Hindlimb muscle (tissue), 1 donor: ENCODE measurements at regions not wholly inside any gene's neighbourhood (a gene's known extent, or its start where the extent isn't known, plus 50 kb on each side); places are given as distances from the start of the nearest gene placed in this dataset.
"Not testable (repeated sequence)": the region's sequence is repeated elsewhere in the genome, so short reads cannot be mapped to it uniquely, and the experiment has no call there.

ENCODE experiments used
- DNase-seq: peaks from one replicate; pipeline ENCODE4 v3.0.0-alpha.2; 2013

DNA sequence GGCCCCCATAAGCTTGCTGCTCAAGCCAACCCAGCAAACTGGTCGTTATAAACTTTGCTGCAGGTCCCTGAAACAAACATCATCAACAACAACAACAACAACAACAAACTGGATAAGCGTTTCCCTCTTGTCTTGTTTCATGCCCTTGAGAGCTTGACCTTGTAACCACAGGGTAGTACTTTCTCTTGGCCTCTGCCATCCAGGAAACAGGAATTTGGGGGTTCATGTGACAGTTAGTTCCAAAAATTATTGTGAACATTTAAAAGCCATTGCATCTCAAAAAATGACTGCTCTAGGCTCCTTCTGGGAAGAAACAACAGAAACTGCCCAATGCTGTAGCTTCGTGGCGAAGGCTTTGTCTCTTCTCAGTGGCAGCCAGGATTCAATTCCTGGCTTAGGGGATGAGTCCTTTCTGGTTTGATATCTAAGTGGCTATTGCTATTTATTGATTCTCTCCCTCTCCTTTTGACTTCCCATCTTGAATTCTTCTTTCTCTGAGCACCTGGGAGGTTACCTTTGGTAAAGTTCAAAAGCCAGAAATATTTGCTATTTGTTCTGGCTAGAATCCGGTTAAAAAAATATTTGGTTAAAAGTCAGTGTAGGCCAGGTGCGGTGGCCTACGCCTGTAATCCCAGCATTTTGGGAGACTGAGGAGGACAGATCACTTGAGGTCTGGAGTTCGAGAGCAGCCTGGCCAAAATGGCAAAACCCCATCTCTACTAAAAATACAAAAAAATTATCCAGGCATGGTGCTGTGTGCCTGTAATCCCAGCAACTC, 52.0 kb upstream of the CPM start:
- DNase-seq = no peak

DNA sequence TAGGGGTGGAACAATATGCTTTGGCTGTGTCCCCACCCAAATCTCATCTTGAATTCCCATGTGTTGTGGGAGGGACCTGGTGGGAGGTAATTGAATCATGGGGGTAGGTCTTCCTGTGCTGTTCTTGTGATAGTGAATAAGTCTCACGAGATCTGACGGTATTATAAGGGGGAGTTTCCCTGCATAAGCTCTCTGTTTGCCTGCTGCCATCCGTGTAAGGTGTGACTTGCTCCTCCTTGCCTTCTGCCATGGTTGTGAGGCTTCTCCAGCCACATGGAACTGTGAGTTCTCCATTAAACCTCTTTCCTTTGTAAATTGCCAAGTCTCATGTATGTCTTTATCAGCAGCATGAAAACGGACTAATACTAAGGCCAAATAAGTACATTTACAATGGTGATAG, 64.6 kb upstream of the CPM start:
- not testable (repeated sequence) for DNase-seq

DNA sequence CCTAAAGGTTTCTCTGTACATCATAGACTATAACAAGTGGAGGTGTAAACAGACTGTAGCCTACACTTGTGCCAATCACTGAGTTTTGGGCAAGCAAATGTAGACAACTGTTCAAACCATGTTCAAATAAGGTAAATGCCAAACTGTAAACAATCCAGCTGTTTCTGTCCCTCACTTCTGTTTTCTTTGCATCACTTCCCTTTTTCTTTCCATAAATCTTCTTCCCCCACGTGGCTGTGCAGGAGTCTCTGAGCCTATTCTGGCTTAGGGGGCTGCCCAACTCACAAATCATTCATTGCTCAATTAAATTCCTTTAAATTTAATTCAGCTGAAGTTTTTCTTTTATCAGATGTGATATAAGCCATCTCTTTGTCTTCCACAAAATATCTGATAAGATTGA, 65.1 kb upstream of the CPM start:
- no peak for DNase-seq

DNA sequence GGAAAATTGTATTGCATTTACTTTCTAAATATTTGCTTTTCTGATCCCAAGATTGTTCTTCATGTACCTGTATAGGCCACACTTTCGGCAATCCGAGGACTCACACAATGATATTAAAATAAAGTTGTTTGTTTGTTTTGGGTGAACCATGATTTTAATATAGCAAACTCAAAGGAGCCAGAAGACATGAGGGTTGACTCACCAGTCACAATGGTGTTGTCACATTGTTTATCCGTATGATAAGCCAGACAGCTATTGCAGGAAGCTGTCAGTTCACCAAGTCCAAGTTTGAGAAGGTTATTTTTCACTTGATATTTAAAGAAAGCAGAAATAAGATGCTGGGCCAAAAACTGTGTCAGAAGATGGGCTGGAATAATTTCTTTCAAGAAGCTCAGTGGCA, 67.1 kb upstream of the CPM start:
- DNase-seq = no peak

DNA sequence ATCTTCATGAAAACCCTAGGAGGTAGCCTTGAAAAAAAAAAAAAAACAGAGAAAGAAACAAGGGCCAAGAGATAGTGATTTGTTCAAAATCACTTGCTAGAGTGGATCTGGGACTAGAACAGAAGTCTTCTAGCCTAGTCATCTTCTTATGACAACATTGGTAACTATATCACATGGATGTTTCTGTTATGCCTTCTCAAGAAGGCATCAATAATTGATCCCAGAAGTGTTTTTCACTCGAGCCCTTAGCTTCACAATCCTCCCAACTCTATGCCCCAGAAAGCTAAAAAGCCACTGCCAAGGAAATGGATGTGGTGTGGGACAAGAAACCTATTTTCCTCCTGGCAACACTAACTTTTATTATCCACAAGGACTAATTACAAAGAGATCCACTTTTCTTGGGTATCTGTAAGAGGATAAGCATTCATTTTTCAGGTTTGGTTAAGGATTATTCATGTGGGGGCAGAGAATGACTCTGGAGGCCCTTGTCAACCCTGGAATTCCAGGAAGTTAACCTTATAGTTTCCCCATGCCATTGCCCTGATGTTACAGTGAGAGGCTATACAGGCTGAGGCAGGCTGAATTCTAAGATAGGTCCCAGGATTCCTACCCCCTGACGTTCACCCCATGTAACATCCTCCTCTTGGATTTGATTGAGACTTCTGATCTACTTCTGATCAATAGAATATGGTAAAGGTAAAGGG, 67.7 kb upstream of the CPM start:
- no peak for DNase-seq

DNA sequence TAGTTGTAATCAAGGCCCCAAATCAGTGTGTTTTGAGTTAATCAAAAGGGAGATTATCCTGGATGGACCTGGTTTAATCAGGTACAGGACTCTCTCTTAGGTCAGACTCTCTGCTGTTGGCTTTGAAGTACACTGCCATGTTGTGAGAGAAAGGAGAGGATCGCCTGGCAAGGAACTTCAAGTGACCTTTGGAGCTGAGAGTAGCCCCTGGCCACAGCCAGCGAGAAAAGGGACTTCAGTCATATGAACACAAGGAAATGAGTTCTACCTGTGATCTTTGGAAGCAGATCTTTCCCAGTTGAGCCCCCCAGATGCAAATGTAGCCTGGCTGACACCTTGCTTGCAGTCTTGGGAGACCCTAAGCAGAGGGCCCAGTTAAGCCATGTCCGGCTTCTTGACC, 68.3 kb upstream of the CPM start:
- no peak for DNase-seq

- DNase-seq = no peak
Measured at GRCh38 chr12:69002969-69003368, 70.0 kb upstream of the CPM start.

DNA sequence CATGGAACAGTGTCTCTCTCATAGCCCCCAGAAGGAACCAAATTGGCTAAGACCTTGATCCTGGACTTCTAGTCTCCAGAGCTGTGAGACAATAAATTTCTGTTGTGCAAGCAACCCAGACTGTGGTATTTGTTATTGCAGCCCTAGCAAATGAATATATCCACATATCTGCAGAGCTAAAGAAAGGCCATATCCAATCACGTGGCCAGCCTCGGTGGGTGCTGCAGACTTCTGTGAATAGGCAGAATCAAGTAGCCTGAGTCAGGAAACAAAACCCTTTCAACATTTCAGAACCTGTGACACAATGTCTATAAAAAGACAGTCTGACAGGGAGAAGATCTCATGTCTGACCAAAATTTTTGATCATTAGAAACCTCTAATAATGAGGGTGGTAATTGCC, 71.0 kb upstream of the CPM start:
- no peak for DNase-seq

GRCh38 chr12:69007101-69007854, 74.3 kb upstream of the CPM start:
- DNase-seq = peak; percentile 70

GRCh38 chr12:69007855-69008351, 74.9 kb upstream of the CPM start:
- no peak for DNase-seq

- no peak for DNase-seq
Measured at GRCh38 chr12:69008520-69008919, 75.5 kb upstream of the CPM start.

DNA sequence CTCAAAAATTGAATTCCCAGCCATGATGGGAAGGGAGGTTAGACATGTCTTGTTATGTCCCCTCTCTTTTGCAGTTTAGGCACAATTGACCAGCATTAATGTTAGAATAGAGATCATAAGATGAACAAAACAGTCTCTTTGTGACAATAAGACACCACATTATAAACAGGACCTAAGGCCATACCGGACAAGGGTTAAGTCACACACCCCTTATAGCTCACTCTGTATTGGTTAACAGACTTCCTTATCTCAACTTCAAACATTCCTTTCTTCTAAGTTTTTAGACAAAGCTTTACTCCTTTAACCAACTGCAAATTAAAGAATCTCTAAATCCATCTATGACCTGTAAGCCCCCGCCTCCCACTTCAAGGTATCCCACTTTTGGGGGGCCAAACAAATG, 81.1 kb upstream of the CPM start:
- DNase-seq = no peak

DNA sequence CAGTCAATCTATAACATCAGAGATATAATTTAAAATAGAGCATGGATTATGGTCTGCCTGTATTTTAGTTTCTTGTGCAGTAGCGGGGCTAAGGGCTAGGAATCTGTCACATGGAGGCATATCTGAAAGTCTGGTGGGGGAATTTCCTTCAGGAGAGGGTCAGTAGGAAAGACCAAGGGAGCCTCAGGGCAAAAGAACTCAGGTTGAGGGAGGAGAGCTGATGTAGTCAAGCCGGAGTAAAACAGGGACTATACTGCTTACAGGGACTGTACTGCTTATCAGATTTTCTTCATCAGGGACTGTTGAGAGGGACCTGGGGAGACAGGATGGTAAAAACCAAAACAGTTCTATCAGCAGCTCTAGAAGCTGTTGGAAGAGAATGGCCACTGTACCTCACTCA, 82.0 kb upstream of the CPM start:
- no peak for DNase-seq

DNA sequence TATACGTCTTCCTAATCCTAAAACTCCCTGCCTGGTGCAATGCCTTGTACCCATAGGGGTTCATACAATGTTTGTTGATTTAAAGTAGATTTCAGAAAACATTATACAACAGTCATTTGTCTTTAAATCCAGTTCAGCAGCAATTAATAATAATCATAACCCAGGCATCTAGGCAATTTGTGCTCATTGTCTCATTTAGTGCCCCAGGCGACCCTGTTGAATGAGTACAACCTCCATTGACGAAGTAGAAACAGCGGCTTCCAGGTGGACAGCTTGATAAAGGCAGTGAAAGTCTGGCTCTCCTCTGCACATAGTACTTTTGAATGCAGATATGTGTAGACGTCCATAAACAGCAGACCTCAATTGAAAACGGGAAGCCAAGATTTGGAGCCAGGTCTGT, 82.9 kb upstream of the CPM start:
- DNase-seq = no peak

DNA sequence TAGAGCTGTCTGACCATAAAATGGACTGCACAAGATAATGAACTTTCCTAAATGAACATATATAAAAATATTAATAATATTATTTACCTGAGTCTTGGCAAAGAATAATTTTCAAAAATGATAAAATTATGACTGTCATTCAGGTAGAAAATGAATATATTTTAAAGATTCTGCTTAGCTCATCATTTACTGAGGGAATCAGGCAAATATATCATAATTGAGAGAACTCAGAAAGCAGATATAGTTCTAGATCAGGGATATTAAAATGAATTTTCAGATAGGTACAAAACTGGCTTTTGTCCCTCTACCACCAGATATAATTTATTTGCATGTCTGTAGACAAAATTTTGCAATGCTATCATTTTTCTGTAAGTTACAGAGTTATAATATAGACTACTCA, 86.1 kb upstream of the CPM start:
- no peak for DNase-seq

GRCh38 chr12:69019910-69020309, 86.9 kb upstream of the CPM start:
- DNase-seq = no peak

DNA sequence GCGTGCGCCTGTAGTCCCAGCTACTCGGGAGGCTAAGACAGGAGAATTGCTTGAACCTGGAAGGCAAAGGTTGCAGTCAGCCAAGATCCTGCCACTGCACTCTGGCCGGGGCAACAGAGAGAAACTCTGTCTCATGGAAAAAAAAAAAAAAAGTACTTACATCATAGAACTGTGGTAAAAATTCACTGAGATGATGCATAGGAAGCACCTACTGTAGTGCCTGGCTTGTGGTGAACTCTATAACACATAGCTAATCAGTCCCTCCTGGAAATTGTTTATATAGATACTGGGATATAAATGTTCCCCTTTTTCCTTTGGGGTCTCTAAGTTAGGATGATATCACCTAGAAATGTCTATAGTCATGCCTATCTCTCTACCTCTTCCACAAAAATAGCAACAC, 89.7 kb upstream of the CPM start:
- DNase-seq = no peak

DNA sequence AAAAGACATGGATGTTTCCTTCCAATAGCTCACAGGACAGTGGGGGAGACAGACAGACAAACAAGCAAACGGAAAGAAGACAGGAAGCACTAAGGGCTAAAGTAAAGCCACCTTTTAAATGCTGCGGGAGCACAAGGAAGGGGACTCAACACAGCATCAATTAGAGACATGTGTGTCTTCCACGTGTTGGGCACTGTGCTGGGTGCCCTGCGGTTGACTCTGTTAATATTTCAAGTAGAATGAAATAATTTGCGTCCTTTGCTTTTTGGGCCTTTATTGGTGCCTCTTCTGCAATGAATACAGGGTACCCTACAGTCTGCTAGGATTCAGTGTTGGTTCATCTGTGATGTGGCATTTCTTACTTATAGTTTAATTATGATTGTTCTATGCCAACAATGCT, 90.9 kb upstream of the CPM start:
- DNase-seq = no peak

DNA sequence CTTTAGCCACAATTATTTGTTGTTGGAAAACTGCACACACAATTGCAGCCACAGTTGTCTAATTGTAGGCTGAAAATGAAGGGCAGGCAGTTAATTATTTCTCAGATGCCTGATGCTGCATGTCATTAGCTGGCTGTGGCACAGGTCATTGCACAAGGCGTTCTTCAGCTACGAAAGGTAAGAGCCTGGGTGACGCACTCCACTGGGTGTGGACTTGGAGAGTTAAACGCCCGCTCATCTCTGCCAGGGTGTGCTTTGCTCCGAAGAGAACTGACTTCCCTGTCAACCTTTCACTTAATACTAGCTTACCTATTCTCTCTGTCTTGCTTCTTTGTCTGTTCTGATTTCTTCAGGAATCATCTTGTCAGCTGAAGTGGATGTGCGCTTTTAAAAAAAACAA, 91.4 kb upstream of the CPM start:
- no peak for DNase-seq

DNA sequence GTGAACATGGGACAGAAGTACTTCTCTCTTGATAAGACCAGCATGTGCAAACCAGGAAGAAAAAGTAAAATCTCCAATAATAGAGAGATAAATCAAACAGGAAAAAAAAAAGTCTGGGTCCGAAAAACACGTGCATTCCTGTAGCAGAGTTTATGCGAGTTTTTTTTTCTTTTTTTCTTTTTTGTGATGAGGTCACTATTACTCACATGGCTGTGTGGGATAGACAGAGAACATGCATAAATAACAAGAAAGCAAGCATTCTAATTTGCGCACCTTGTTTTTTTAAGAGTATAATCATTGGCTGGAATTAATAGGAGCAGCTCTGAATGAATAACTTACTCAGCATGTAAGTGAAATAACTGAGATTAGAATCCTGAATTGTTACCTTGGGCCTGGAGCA, 91.9 kb upstream of the CPM start:
- no peak for DNase-seq

DNA sequence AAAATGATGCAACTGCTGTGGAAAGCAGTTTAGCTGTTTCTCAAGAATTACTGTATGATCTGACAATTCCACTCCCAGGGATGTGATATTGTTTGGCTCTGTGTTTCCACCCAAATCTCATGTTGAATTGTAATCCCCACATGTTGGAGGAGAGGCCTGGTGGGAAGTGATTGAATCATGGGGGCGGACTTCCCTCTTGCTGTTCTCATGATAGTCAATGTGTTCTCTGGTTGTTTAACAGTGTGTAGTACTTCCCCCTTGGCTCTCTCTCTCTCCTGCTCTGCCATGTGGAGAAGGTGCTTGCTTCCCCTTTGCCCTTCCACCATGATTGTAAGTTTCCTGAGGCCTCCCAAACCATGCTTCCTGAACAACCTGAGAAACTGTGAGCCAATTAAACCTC, 93.4 kb upstream of the CPM start:
- no peak for DNase-seq

GRCh38 chr12:69027411-69027881, 94.5 kb upstream of the CPM start:
- DNase-seq = no peak

DNA sequence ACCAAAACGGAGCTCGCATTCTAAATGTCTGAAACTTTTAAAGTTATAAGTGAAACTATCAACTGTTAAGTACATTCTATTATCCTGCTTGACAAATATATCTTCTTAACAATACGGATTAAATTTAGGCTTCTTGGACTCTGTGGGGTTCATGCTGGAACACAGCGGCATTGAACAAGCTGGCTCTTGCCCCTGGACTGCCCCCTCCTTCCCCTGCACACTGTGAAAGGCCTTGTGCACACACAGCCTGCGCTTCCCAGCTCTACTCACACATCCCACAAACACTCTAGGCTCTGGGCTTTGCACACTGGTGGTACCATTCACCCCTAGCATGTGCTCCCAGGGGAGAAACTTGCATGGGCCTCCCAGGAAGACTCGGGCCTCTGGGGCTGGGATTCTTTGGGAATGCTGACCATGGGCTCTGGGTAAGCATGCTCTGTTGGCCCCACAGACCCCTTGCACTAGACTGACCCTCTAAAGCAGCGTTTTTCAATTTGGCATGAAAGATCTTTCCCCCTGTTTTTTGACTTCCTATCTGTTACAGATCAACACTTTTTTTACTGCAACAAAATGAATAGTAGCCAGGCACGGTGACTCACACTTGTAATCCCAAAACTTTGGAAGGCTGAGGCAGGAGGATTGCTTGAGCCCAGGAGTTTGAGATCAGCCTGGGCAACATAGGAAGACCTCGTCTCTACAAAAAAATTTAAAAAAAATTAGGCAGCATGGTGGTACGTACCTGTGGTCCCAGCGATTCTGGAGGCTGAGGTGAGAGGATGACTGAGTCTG, 96.2 kb upstream of the CPM start:
- DNase-seq = no peak
